ENCODE measurements at regions not wholly inside any gene's neighbourhood (a gene's known extent, or its start where the extent isn't known, plus 50 kb on each side); places are given as distances from the start of the nearest gene placed in this dataset.
A peak's percentile ranks its signal among the peaks of the same experiment; 100 is the strongest.

DNA sequence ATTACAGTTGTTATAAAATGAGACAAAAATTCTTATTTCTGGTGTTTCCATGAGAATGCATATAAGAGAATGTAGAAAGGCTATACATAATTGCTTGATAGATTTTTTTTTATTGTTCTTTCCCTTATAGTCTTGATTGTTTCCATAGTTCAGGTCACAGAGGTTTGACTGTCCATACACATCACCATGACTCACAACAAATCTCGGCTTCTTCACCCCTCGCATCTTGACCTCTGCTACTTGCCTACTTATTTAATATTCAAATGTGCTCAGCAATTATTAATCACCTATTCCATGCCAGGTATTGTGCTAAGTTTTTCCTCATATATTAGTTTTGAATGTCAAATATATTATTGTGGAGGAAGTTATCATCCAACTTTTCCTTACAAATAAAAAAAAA is 789.6 kb downstream of the RNF144A start:
- over 99% methylated on average over 2 of the region's 2 CpGs for whole genome bisulfite sequencing

DNA sequence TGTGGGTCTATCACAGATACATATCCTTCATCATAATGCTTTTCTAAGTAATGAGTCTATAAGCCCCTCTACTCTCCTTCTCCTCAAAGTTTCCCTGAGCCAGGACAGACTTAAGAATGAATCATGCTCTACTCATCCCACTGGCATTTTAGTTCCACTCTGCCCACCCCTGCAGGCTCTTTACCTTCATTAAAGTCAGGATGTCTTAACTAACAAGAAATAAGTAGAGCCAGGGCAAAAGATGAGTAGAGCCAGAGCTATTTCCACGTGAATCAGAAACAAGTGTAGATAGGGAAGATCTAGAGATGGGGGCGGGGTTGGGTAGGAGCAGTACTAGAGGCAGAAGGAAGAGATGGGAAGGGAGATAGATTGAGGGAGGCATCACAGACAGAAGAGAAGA is 790.5 kb downstream of the RNF144A start:
- Histone ChIP-seq H3K9me3 (ENCODE audit: control insufficient read depth in 2 of 2, insufficient read depth in 1 of 2, low read length in 1 of 2) (no peaks in the 10 kb centered on the region), H3K4me3 (ENCODE audit: low read length in 2 of 2) (no peak overlapping the region), H3K27me3 (ENCODE audit: control insufficient read depth in 2 of 2, insufficient read depth in 1 of 2, low read length in 1 of 2) (no peaks in the 10 kb centered on the region), H3K4me1 (ENCODE audit: control insufficient read depth in 2 of 2, insufficient read depth in 2 of 2, low read length in 2 of 2) (peaks cover 0 to under 1% of the 10 kb centered on the region in 2 donors), H3K27ac (ENCODE audit: low read depth in 1 of 2, low read length in 1 of 2) (no peak overlapping the region), H3K36me3 (ENCODE audit: control insufficient read depth in 2 of 2, insufficient read depth in 2 of 2, low read length in 1 of 2) (no peaks in the 10 kb centered on the region)
- no peak for DNase-seq (ENCODE audit: low read depth in 6 of 9, low spot score in 9 of 9)
- WGBS = 96% methylated on average over 2 of the region's 2 CpGs

More for the DNA sequence above, 789.6 kb downstream of the RNF144A start:
- DNase-seq (ENCODE audit: low read depth in 6 of 9, low spot score in 9 of 9) = no peak
- Histone ChIP-seq H3K4me1 (ENCODE audit: control insufficient read depth in 2 of 2, insufficient read depth in 2 of 2, low read length in 2 of 2) (peaks cover 0 to 2% of the 10 kb centered on the region in 2 donors), H3K27ac (ENCODE audit: low read depth in 1 of 2, low read length in 1 of 2) (no peak overlapping the region), H3K4me3 (ENCODE audit: low read length in 2 of 2) (no peak overlapping the region), H3K36me3 (ENCODE audit: control insufficient read depth in 2 of 2, insufficient read depth in 2 of 2, low read length in 1 of 2) (no peaks in the 10 kb centered on the region), H3K9me3 (ENCODE audit: control insufficient read depth in 2 of 2, insufficient read depth in 1 of 2, low read length in 1 of 2) (no peaks in the 10 kb centered on the region), H3K27me3 (ENCODE audit: control insufficient read depth in 2 of 2, insufficient read depth in 1 of 2, low read length in 1 of 2) (no peaks in the 10 kb centered on the region)

DNA sequence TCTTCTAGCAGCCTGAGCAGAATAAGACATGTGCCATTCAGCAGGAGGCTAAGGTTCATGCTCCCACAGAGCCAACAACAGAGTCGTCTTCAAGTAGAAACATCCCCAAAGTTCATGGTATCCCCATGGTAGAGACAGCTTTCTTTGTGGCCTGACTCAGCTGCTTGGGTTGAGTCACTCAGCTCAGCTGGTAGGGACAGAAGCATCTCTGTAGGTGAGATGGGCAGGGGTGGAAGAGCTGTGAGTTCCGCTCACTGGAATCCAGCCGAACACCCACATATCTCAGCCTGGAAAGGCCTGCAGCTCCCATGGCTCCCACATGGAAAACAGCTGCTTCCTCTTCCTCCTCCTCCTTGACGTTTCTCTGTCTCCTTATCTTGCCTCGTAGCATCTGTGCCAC is 792.7 kb downstream of the RNF144A start:
- WGBS = 83% methylated on average over 5 of the region's 5 CpGs

DNA sequence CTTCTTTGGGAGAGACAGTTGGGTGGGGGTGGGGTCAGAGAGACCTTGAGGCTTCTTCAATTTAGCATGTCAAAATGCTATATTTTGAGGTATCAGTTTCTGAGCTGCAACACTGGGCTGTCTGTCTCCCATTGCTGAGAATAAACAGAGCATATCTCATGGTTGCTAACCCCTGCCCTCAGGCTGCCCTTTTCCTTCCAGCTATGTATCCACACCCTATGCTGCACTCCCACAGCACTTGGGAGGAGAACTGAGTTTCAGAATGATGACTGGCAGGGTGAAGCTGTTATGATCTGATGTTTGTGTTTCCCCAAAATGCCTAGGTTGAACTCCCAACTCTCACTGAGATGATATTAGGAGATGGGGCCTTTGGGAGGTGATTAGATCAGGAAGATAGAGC is 794.0 kb downstream of the RNF144A start:
- no peak overlapping the region for H3K4me3 ChIP-seq (ENCODE audit: low read length in 2 of 2)
- no peak for DNase-seq (ENCODE audit: low read depth in 6 of 9, low spot score in 9 of 9)
- H3K27ac ChIP-seq (ENCODE audit: low read depth in 1 of 2, low read length in 1 of 2) = no peak overlapping the region
- no peaks in the 10 kb centered on the region for H3K27me3 ChIP-seq (ENCODE audit: control insufficient read depth in 2 of 2, insufficient read depth in 1 of 2, low read length in 1 of 2)
- no peaks in the 10 kb centered on the region for H3K9me3 ChIP-seq (ENCODE audit: control insufficient read depth in 2 of 2, insufficient read depth in 1 of 2, low read length in 1 of 2)
- H3K4me1 ChIP-seq (ENCODE audit: control insufficient read depth in 2 of 2, insufficient read depth in 2 of 2, low read length in 2 of 2) = no peaks in the 10 kb centered on the region
- no peaks in the 10 kb centered on the region for H3K36me3 ChIP-seq (ENCODE audit: control insufficient read depth in 2 of 2, insufficient read depth in 2 of 2, low read length in 1 of 2)

More for the DNA sequence above, 792.7 kb downstream of the RNF144A start:
- DNase-seq (ENCODE audit: low read depth in 6 of 9, low spot score in 9 of 9) = no peak
- H3K4me1 ChIP-seq (ENCODE audit: control insufficient read depth in 2 of 2, insufficient read depth in 2 of 2, low read length in 2 of 2) = no peaks in the 10 kb centered on the region
- H3K4me3 ChIP-seq (ENCODE audit: low read length in 2 of 2) = no peak overlapping the region
- H3K36me3 ChIP-seq (ENCODE audit: control insufficient read depth in 2 of 2, insufficient read depth in 2 of 2, low read length in 1 of 2) = no peaks in the 10 kb centered on the region
- H3K27me3 ChIP-seq (ENCODE audit: control insufficient read depth in 2 of 2, insufficient read depth in 1 of 2, low read length in 1 of 2) = no peaks in the 10 kb centered on the region
- H3K9me3 ChIP-seq (ENCODE audit: control insufficient read depth in 2 of 2, insufficient read depth in 1 of 2, low read length in 1 of 2) = no peaks in the 10 kb centered on the region
- no peak overlapping the region for H3K27ac ChIP-seq (ENCODE audit: low read depth in 1 of 2, low read length in 1 of 2)

DNA sequence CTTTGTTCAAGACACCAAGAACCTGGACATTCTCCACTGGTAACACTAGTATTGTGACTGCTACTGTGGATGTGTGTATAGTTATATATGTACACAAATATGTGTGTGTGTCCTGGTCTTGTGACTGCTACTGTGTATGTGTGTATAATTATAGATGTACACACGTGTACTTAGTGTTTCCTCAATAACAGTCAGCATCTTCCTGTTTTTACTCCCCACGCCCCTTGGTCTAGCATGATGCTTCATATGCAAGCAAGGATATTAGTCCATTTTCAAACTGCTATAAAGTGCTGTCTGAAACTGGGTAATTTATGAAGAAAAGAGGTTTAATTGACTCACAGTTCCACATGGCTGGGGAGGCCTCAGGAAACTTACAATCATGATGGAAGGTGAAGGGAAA is 802.7 kb downstream of the RNF144A start:
- Histone ChIP-seq H3K36me3 (ENCODE audit: control insufficient read depth in 2 of 2, insufficient read depth in 2 of 2, low read length in 1 of 2) (no peaks in the 10 kb centered on the region), H3K27ac (ENCODE audit: low read depth in 1 of 2, low read length in 1 of 2) (no peak overlapping the region), H3K9me3 (ENCODE audit: control insufficient read depth in 2 of 2, insufficient read depth in 1 of 2, low read length in 1 of 2) (no peaks in the 10 kb centered on the region), H3K4me3 (ENCODE audit: low read length in 2 of 2) (no peak overlapping the region), H3K27me3 (ENCODE audit: control insufficient read depth in 2 of 2, insufficient read depth in 1 of 2, low read length in 1 of 2) (no peaks in the 10 kb centered on the region), H3K4me1 (ENCODE audit: control insufficient read depth in 2 of 2, insufficient read depth in 2 of 2, low read length in 2 of 2) (no peaks in the 10 kb centered on the region)
- 79% methylated on average over 2 of the region's 2 CpGs for WGBS
- DNase-seq (ENCODE audit: low read depth in 6 of 9, low spot score in 9 of 9) = no peak

DNA sequence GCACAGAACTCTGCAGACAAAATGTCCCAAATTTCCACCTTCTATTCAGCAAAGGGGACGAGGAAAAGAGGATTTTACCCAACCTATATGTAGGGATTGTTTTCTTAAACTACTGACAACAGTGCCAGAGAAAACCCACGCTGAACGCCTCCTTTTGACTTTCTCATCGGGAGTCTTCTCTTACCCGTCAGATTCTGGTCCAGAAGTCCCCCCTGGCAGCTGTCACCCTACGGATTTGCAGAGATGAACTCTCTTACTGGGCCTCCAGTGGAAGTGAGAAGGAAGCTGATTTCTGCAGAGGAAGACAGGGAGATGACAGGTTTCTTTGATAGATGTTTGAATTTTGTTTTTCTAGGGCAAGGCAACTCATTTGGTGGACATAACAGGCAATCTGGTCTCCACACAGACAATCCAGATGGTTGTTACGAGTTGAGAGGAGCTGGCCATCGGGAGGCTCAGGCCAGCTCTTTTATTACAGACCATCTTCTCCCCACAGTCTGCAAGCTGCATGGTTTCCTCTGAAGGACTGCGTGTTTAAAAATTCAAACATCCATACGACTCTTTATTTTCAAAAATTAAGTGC is 804.3 kb downstream of the RNF144A start:
- Histone ChIP-seq H3K36me3 (ENCODE audit: control insufficient read depth in 2 of 2, insufficient read depth in 2 of 2, low read length in 1 of 2) (no peaks in the 10 kb centered on the region), H3K27ac (ENCODE audit: low read depth in 1 of 2, low read length in 1 of 2) (no peak overlapping the region), H3K9me3 (ENCODE audit: control insufficient read depth in 2 of 2, insufficient read depth in 1 of 2, low read length in 1 of 2) (no peaks in the 10 kb centered on the region), H3K4me1 (ENCODE audit: control insufficient read depth in 2 of 2, insufficient read depth in 2 of 2, low read length in 2 of 2) (peaks cover 0 to 3% of the 10 kb centered on the region in 2 donors), H3K4me3 (ENCODE audit: low read length in 2 of 2) (no peak overlapping the region), H3K27me3 (ENCODE audit: control insufficient read depth in 2 of 2, insufficient read depth in 1 of 2, low read length in 1 of 2) (no peaks in the 10 kb centered on the region)
- no peak for DNase-seq (ENCODE audit: low read depth in 6 of 9, low spot score in 9 of 9)
- 98% methylated on average over 10 of the region's 10 CpGs for WGBS

DNA sequence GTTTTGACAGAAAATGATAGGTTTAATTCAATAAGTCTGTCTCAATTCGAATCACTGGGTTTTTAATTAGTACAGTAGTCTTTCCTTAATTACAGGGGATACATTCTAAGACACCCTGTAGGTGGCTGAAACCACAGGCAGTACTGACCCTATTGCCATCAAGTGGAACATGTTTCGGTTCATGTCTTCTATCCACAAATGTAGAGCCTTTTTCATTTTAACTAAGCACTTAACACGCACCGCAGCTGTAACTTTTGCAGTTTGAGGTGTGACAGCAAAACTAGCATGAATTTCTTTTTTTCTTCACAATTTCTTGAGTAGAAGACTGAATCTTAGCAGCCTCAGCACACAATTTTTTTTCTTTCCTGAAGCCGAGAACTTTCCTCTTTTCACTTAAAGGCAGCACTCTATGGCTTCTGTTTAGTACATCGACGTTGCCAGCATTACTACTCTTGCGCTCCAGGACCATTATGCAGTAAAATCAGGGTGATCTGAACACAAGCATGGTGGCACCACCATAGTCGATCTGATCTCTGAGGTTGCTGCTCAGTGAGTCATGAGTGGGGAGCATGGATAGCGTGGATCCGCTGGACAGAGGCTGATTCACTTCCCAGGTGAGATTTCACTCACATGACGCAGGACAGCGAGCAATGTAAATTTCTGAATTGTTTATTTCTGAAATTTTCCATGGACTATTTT is 805.1 kb downstream of the RNF144A start:
- H3K9me3 ChIP-seq (ENCODE audit: control insufficient read depth in 2 of 2, insufficient read depth in 1 of 2, low read length in 1 of 2) = no peaks in the 10 kb centered on the region
- peaks cover 0 to 3% of the 10 kb centered on the region in 2 donors for H3K4me1 ChIP-seq (ENCODE audit: control insufficient read depth in 2 of 2, insufficient read depth in 2 of 2, low read length in 2 of 2)
- no peaks in the 10 kb centered on the region for H3K36me3 ChIP-seq (ENCODE audit: control insufficient read depth in 2 of 2, insufficient read depth in 2 of 2, low read length in 1 of 2)
- H3K27ac ChIP-seq (ENCODE audit: low read depth in 1 of 2, low read length in 1 of 2) = no peak overlapping the region
- no peak overlapping the region for H3K4me3 ChIP-seq (ENCODE audit: low read length in 2 of 2)
- H3K27me3 ChIP-seq (ENCODE audit: control insufficient read depth in 2 of 2, insufficient read depth in 1 of 2, low read length in 1 of 2) = no peaks in the 10 kb centered on the region
- WGBS = 97% methylated on average over 13 of the region's 13 CpGs
- no peak for DNase-seq (ENCODE audit: low read depth in 6 of 9, low spot score in 9 of 9)

DNA sequence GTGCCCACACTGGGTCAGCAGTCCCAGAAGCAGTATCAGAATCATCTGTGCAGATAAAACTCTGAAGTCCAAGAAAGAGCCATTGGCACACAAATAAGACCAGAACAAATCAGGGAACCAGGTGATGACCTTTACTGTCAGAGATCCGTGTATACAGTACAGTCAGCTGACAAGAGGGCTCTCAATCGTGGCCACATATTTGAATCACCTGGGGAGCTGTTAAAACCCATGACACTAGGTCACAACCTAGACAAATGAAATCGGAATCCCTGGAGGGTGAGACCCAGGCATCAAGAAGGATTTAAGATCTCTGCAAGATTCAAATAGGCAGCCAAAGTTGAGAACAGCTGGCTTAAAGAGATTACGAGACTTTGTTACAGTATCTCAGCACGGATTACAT is 807.1 kb downstream of the RNF144A start:
- peaks cover 0 to 3% of the 10 kb centered on the region in 2 donors for H3K4me1 ChIP-seq (ENCODE audit: control insufficient read depth in 2 of 2, insufficient read depth in 2 of 2, low read length in 2 of 2)
- no peak overlapping the region for H3K4me3 ChIP-seq (ENCODE audit: low read length in 2 of 2)
- no peak for DNase-seq (ENCODE audit: low read depth in 6 of 9, low spot score in 9 of 9)
- no peaks in the 10 kb centered on the region for H3K9me3 ChIP-seq (ENCODE audit: control insufficient read depth in 2 of 2, insufficient read depth in 1 of 2, low read length in 1 of 2)
- no peaks in the 10 kb centered on the region for H3K36me3 ChIP-seq (ENCODE audit: control insufficient read depth in 2 of 2, insufficient read depth in 2 of 2, low read length in 1 of 2)
- 97% methylated on average over 5 of the region's 5 CpGs for WGBS
- no peaks in the 10 kb centered on the region for H3K27me3 ChIP-seq (ENCODE audit: control insufficient read depth in 2 of 2, insufficient read depth in 1 of 2, low read length in 1 of 2)
- H3K27ac ChIP-seq (ENCODE audit: low read depth in 1 of 2, low read length in 1 of 2) = no peak overlapping the region

DNA sequence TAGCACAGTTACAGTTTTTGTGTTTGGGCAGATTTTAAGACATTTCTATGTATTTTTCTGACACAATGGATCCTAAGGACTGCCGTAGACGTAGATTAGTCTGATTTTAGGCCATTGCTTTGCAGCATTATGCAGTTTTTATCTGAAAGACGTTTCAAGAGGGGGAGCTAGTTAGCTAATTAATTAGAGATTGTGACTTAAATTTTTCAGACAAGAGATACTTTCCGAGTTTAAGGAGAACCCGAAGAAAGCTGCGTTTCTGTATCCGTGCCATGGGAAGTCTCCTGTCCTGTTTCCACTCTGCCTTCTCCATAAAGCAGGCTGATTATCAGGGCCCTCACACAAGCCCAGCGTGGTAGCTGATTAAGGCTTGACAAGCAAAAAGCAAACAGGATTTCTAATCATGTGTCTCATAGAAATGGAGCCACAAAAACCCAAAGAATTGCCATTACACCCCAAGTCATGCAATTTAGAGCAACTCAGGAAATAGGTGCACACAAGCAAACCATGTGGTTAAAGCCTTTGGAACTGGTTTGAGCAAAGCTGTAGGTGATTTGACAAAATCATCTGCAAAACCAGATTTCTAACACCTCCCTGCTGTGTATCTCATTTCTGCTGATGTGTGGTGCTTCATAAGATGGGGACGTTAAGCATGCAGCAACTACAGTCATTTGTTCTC is 808.1 kb downstream of the RNF144A start:
- no peaks in the 10 kb centered on the region for H3K9me3 ChIP-seq (ENCODE audit: control insufficient read depth in 2 of 2, insufficient read depth in 1 of 2, low read length in 1 of 2)
- H3K27me3 ChIP-seq (ENCODE audit: control insufficient read depth in 2 of 2, insufficient read depth in 1 of 2, low read length in 1 of 2) = no peaks in the 10 kb centered on the region
- no peaks in the 10 kb centered on the region for H3K36me3 ChIP-seq (ENCODE audit: control insufficient read depth in 2 of 2, insufficient read depth in 2 of 2, low read length in 1 of 2)
- H3K4me1 ChIP-seq (ENCODE audit: control insufficient read depth in 2 of 2, insufficient read depth in 2 of 2, low read length in 2 of 2) = peaks cover 0 to 3% of the 10 kb centered on the region in 2 donors
- H3K4me3 ChIP-seq (ENCODE audit: low read length in 2 of 2) = no peak overlapping the region
- H3K27ac ChIP-seq (ENCODE audit: low read depth in 1 of 2, low read length in 1 of 2) = no peak overlapping the region
- WGBS = 64% methylated on average over 9 of the region's 9 CpGs
- peak in 8 of 9 donors; percentile 15 to 71 (median 22) for DNase-seq (ENCODE audit: low read depth in 6 of 9, low spot score in 9 of 9)
